HL-60 (cell line): ENCODE measurements at regions not wholly inside any gene's neighbourhood (a gene's known extent, or its start where the extent isn't known, plus 50 kb on each side); places are given as distances from the start of the nearest gene placed in this dataset.

Experiments used
- GABPA ChIP-seq: IDR thresholded peaks from 2 replicates; pipeline ENCODE4 v1.6.1; 2012; ENCODE audit warnings: low read depth
- POLR2AphosphoS5 ChIP-seq: IDR thresholded peaks from 2 replicates; pipeline ENCODE4 v1.6.1; 2012; ENCODE audit warnings: low read depth
- SPI1 ChIP-seq: IDR thresholded peaks from 2 replicates; pipeline ENCODE4 v1.6.1; 2012; ENCODE audit warnings: low read depth, mild to moderate bottlenecking, borderline replicate concordance
- TF ChIP-seq, protein P1 (sequence below): IDR thresholded peaks from one replicate; pipeline ENCODE4 v1.5.1; 2011; ENCODE audit warnings: low read length, control low read depth, inconsistent platforms; ENCODE audit not compliant: insufficient read depth
- TF ChIP-seq, protein P2 (sequence below): IDR thresholded peaks from 2 replicates; pipeline ENCODE4 v1.6.1; 2012; ENCODE audit warnings: low read depth; ENCODE audit not compliant: insufficient replicate concordance

DNA sequence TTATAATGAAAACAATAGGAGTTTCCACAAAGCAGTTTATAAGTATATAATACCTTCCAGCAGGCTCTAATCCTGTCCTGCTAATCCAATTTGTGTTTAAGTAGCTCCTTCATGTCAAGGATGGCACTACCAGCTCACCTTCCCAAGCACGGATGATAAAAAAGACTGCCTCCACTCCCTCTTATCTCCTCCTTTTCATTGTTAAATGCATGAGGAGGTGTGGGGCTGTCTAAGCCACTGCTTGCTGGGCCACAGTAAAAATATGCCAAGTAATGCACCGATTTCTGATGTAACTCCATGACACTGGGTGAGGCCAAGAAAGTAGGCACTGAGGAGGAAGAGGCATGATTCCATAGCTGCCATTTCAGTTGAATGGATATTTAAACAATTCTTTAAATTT lies 193.1 kb downstream of the ZIC5 start:
- TF ChIP-seq, protein P1, sequence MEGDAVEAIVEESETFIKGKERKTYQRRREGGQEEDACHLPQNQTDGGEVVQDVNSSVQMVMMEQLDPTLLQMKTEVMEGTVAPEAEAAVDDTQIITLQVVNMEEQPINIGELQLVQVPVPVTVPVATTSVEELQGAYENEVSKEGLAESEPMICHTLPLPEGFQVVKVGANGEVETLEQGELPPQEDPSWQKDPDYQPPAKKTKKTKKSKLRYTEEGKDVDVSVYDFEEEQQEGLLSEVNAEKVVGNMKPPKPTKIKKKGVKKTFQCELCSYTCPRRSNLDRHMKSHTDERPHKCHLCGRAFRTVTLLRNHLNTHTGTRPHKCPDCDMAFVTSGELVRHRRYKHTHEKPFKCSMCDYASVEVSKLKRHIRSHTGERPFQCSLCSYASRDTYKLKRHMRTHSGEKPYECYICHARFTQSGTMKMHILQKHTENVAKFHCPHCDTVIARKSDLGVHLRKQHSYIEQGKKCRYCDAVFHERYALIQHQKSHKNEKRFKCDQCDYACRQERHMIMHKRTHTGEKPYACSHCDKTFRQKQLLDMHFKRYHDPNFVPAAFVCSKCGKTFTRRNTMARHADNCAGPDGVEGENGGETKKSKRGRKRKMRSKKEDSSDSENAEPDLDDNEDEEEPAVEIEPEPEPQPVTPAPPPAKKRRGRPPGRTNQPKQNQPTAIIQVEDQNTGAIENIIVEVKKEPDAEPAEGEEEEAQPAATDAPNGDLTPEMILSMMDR: no peak
- TF ChIP-seq GABPA: no peak
- TF ChIP-seq POLR2AphosphoS5: no peak
- TF ChIP-seq, protein P2, sequence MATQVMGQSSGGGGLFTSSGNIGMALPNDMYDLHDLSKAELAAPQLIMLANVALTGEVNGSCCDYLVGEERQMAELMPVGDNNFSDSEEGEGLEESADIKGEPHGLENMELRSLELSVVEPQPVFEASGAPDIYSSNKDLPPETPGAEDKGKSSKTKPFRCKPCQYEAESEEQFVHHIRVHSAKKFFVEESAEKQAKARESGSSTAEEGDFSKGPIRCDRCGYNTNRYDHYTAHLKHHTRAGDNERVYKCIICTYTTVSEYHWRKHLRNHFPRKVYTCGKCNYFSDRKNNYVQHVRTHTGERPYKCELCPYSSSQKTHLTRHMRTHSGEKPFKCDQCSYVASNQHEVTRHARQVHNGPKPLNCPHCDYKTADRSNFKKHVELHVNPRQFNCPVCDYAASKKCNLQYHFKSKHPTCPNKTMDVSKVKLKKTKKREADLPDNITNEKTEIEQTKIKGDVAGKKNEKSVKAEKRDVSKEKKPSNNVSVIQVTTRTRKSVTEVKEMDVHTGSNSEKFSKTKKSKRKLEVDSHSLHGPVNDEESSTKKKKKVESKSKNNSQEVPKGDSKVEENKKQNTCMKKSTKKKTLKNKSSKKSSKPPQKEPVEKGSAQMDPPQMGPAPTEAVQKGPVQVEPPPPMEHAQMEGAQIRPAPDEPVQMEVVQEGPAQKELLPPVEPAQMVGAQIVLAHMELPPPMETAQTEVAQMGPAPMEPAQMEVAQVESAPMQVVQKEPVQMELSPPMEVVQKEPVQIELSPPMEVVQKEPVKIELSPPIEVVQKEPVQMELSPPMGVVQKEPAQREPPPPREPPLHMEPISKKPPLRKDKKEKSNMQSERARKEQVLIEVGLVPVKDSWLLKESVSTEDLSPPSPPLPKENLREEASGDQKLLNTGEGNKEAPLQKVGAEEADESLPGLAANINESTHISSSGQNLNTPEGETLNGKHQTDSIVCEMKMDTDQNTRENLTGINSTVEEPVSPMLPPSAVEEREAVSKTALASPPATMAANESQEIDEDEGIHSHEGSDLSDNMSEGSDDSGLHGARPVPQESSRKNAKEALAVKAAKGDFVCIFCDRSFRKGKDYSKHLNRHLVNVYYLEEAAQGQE: no peak
- no peak for TF ChIP-seq SPI1
